SK-N-SH (cell line): ENCODE measurements at regions not wholly inside any gene's neighbourhood (a gene's known extent, or its start where the extent isn't known, plus 50 kb on each side); places are given as distances from the start of the nearest gene placed in this dataset.

ENCODE experiments used
- CTCF ChIA-PET: fragments of 300-600, 350-600 bp; formaldehyde crosslinking; extraction: SDS; loops from one replicate; lab custom pipeline; 2021; lab: Yijun Ruan, JAX
- POLR2A ChIA-PET: fragments of 350-600 bp; sonication (Branson Sonifier 250); formaldehyde crosslinking; extraction: SDS; loops from one replicate; lab custom pipeline; 2020; ENCODE audit warnings: antibody characterized with exemption, inconsistent platforms; lab: Yijun Ruan, JAX
- DNase-seq: peaks from one replicate; pipeline ENCODE4 v3.0.0; 2012
- H2AFZ ChIP-seq: fragments of 200-600 bp; sonication (generic); 2 replicates; pipeline ENCODE4 v1.8.1; 2016; ENCODE audit warnings: antibody characterized with exemption, mild to moderate bottlenecking, low read depth
- H3F3A ChIP-seq: fragments of 200-600 bp; sonication (generic); replicated peaks from 2 replicates; pipeline ENCODE3; 2016; ENCODE audit warnings: antibody characterized with exemption, mild to moderate bottlenecking; ENCODE audit not compliant: insufficient read depth
- H3K27ac ChIP-seq, 2 experiments: fragments of 200-500 bp in 1 of 2; fragments of 200-600 bp in 1 of 2; sonication (Bioruptor generic) in 1 of 2; sonication (generic), shearing (Covaris generic) in 1 of 2; 2 replicates each; pipeline versions ENCODE4 v1.5.1 to v1.6.1; 2014 to 2016; ENCODE audit warnings: low read depth in 2 of 2, inconsistent platforms in 1 of 2, low read length in 1 of 2, mild to moderate bottlenecking in 1 of 2, mixed read lengths in 1 of 2
- H3K27me3 ChIP-seq: fragments of 200-600 bp; sonication (generic), shearing (Covaris generic); 2 replicates; pipeline ENCODE4 v1.6.1; 2016; ENCODE audit warnings: mixed run types; ENCODE audit not compliant: insufficient read depth
- H3K36me3 ChIP-seq, 2 experiments: fragments of 200-500 bp in 1 of 2; fragments of 200-600 bp in 1 of 2; sonication (Bioruptor generic) in 1 of 2; sonication (generic) in 1 of 2; replicated peaks in 1 of 2; 2 replicates each; pipeline versions ENCODE3 to v1.5.1; 2014 to 2016; ENCODE audit warnings: low read length in 1 of 2, mild to moderate bottlenecking in 1 of 2; ENCODE audit not compliant: insufficient read depth in 2 of 2, control insufficient read depth in 1 of 2
- H3K4me1 ChIP-seq, 2 experiments: fragments of 200-500 bp in 1 of 2; fragments of 200-600 bp in 1 of 2; sonication (Bioruptor generic) in 1 of 2; sonication (generic), shearing (Covaris generic) in 1 of 2; 2 replicates each; pipeline versions ENCODE4 v1.5.1 to v1.6.1; 2014 to 2016; ENCODE audit warnings: low read depth in 1 of 2, low read length in 1 of 2, mixed run types in 1 of 2; ENCODE audit not compliant: insufficient read depth in 2 of 2, control insufficient read depth in 1 of 2
- H3K4me2 ChIP-seq: fragments of 200-600 bp; sonication (generic), shearing (Covaris generic); 2 replicates; pipeline ENCODE4 v1.6.1; 2017; ENCODE audit warnings: mixed run types
- H3K4me3 ChIP-seq, 2 experiments: fragments of 200-500 bp in 1 of 2; fragments of 200-600 bp in 1 of 2; sonication (Bioruptor generic) in 1 of 2; sonication (generic), shearing (Covaris generic) in 1 of 2; 2 replicates each; pipeline versions ENCODE4 v1.5.1 to v1.8.1; 2014 to 2016; ENCODE audit warnings: low read depth in 2 of 2, inconsistent platforms in 1 of 2, low read length in 1 of 2, mild to moderate bottlenecking in 1 of 2, mixed read lengths in 1 of 2, moderate library complexity in 1 of 2
- H3K79me2 ChIP-seq: fragments of 200-600 bp; sonication (generic); 2 replicates; pipeline ENCODE4 v1.8.1; 2017; ENCODE audit warnings: mild to moderate bottlenecking; ENCODE audit not compliant: insufficient read depth
- H3K9ac ChIP-seq: fragments of 200-600 bp; sonication (generic); 2 replicates; pipeline ENCODE4 v1.6.1; 2017; ENCODE audit warnings: mixed run types
- H3K9me2 ChIP-seq: fragments of 200-600 bp; sonication (generic); 2 replicates; pipeline ENCODE4 v1.6.1; 2017; ENCODE audit warnings: mixed run types
- H3K9me3 ChIP-seq: fragments of 200-600 bp; sonication (generic); 2 replicates; pipeline ENCODE4 v1.6.1; 2017; ENCODE audit warnings: mixed run types, mild to moderate bottlenecking, moderate library complexity
- H4K20me1 ChIP-seq: fragments of 200-600 bp; sonication (generic); 2 replicates; pipeline ENCODE4 v1.6.1; 2017; ENCODE audit warnings: mild to moderate bottlenecking, mixed run types; ENCODE audit not compliant: insufficient read depth
- EP300 ChIP-seq, 2 experiments: IDR thresholded peaks; 2 replicates each; pipeline versions ENCODE4 v1.4.0 to v1.6.1; 2012; ENCODE audit warnings: borderline replicate concordance in 1 of 2, low read depth in 1 of 2, low read length in 1 of 2
- FOXM1 ChIP-seq: IDR thresholded peaks from 2 replicates; pipeline ENCODE4 v1.4.0; 2012; ENCODE audit warnings: low read depth, mild to moderate bottlenecking
- GATA2 ChIP-seq: sonication (generic); formaldehyde crosslinking; IDR thresholded peaks from 2 replicates; pipeline ENCODE4 v1.5.0; 2020; ENCODE audit warnings: mild to moderate bottlenecking, missing genetic modification reagents
- MAX ChIP-seq: IDR thresholded peaks from 2 replicates; pipeline ENCODE4 v1.4.0; 2012; ENCODE audit warnings: low read depth
- NFIC ChIP-seq: IDR thresholded peaks from 2 replicates; pipeline ENCODE4 v1.4.0; 2012; ENCODE audit warnings: borderline replicate concordance
- PBX3 ChIP-seq: IDR thresholded peaks from 2 replicates; pipeline ENCODE4; 2012
- RAD21 ChIP-seq: IDR thresholded peaks from 2 replicates; pipeline ENCODE4 v1.6.1; 2012; ENCODE audit warnings: mild to moderate bottlenecking, low read length
- REST ChIP-seq: IDR thresholded peaks from 2 replicates; pipeline ENCODE4 v1.6.1; 2012; ENCODE audit warnings: mild to moderate bottlenecking, low read depth, low read length, moderate library complexity
- RXRA ChIP-seq: IDR thresholded peaks from 2 replicates; pipeline ENCODE4 v1.4.0; 2012; ENCODE audit warnings: low read depth, mild to moderate bottlenecking, borderline replicate concordance
- SIN3A ChIP-seq: IDR thresholded peaks from 2 replicates; pipeline ENCODE4 v1.6.1; 2012; ENCODE audit warnings: low read depth, mild to moderate bottlenecking, low read length, moderate library complexity, borderline replicate concordance
- SMC3 ChIP-seq: IDR thresholded peaks from 2 replicates; pipeline ENCODE4 v1.6.1; 2012; ENCODE audit warnings: low read depth, low read length, improper control_type of control experiment
- USF1 ChIP-seq: IDR thresholded peaks from 2 replicates; pipeline ENCODE4 v1.4.0; 2012; ENCODE audit warnings: low read depth, borderline replicate concordance
- WGBS: methylation state at CpG from one replicate; pipeline ENCODE4 v1.1.6; 2017; ENCODE audit warnings: low lambda C conversion rate; 5-methylcytosine and 5-hydroxymethylcytosine counted together

DNA sequence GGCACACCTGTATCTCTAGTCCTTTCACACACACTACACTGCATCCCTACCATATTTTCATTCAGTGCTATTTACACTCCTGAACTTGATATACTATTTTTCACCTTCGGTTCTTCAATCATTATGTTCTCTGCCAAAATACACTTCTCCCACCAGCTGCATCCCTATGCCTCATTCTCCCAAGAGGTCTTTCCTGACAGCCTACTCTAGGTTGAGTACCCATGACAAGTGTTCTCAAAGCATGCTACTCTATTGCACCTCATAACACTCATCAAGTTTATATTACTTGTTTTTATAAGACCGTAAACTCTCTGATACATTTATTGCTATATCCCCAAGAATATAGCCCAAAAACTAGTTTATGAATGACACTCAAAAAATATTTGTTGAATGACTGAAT lies 549.5 kb downstream of the PYDC2 start:
- Histone ChIP-seq H2AFZ (no peak overlapping the region), H3K4me3 (no peak overlapping the region), H4K20me1 (no peaks in the 10 kb centered on the region), H3K79me2 (no peaks in the 10 kb centered on the region), H3K9ac (no peak overlapping the region), H3K27me3 (no peaks in the 10 kb centered on the region), H3K27ac (no peak overlapping the region), H3K4me1 (no peaks in the 10 kb centered on the region), H3K4me2 (no peak overlapping the region), H3F3A (no peaks in the 10 kb centered on the region), H3K9me2 (no peaks in the 10 kb centered on the region), H3K9me3 (no peaks in the 10 kb centered on the region), H3K36me3 (no peaks in the 10 kb centered on the region)
- DNase-seq = no peak
- WGBS = 20% methylated on average over 2 of the region's 2 CpGs
- ChIA-PET POLR2A (no interaction called here), CTCF (no interaction called here)
- TF ChIP-seq GATA2 (no peak), EP300 (IDR thresholded peaks at IDR 0.05; ENCODE audit: borderline replicate concordance in 1 of 2, low read depth in 1 of 2, low read length in 1 of 2) (no peak), RXRA (no peak), RAD21 (no peak), REST (no peak)

GRCh38 chr3:192011137-192011536 lies 550.2 kb downstream of the PYDC2 start:
- ChIA-PET POLR2A (no interaction called here), CTCF (no interaction called here)
- Histone ChIP-seq H3K4me2 (no peak overlapping the region), H3K4me1 (no peaks in the 10 kb centered on the region), H3K4me3 (no peak overlapping the region), H3K9ac (no peak overlapping the region), H3K27ac (no peak overlapping the region), H4K20me1 (no peaks in the 10 kb centered on the region), H2AFZ (no peak overlapping the region), H3K36me3 (no peaks in the 10 kb centered on the region), H3K79me2 (no peaks in the 10 kb centered on the region), H3F3A (no peaks in the 10 kb centered on the region), H3K9me2 (no peaks in the 10 kb centered on the region), H3K9me3 (no peaks in the 10 kb centered on the region), H3K27me3 (no peaks in the 10 kb centered on the region)
- TF ChIP-seq SMC3 (no peak), PBX3 (no peak), USF1 (no peak), FOXM1 (no peak), NFIC (no peak), MAX (no peak), SIN3A (no peak), REST (no peak)
- WGBS = 0% methylated on average over 1 of the region's 1 CpG
- DNase-seq = no peak
